ENCODE measurements at regions not wholly inside any gene's neighbourhood (a gene's known extent, or its start where the extent isn't known, plus 50 kb on each side); places are given as distances from the start of the nearest gene placed in this dataset.

- FAIRE-seq (no peak), DNase-seq (ENCODE audit: low read depth in 1 of 2, low spot score in 1 of 2) (no peak), ATAC-seq (no peak)
- H3K4me2 ChIP-seq, result 0 out of 3 replicates have a peak overlapping the region, but pooled peaks have one; percentile 20
- CTCF ChIA-PET, result no interaction called here
- H3K27ac ChIP-seq, result no peak overlapping the region
- POLR2A ChIA-PET, result no interaction called here
- H3K4me1 ChIP-seq, result peaks cover 16% of the 10 kb centered on the region; the same call in 1 of the 3 replicates
- 62% methylated on average over 1 of the region's 1 CpG for WGBS (ENCODE audit: missing lambda C conversion rate)
- H3K4me3 ChIP-seq, result no peak overlapping the region
- H3K9me3 ChIP-seq, result no peaks in the 10 kb centered on the region
- TF ChIP-seq HES2 (IDR thresholded peaks at IDR 0.05), result no peak
- TF ChIP-seq POLR2AphosphoS2 (conservative IDR thresholded peaks at IDR 0.05; ENCODE audit: low read length), result no peak
- TF ChIP-seq ATOH8 (CRISPR knock-in tag; IDR thresholded peaks at IDR 0.05; ENCODE audit: low read depth), result no peak
- TF ChIP-seq ZC3H11A (IDR thresholded peaks at IDR 0.05), result no peak
- no peak for TF ChIP-seq HDAC2 (IDR thresholded peaks at IDR 0.05)
- TF ChIP-seq CBX2 (IDR thresholded peaks at IDR 0.05; ENCODE audit: borderline replicate concordance, low read depth), result no peak
- TF ChIP-seq ZNF302 (CRISPR knock-in tag; IDR thresholded peaks at IDR 0.05), result no peak
- no peak for TF ChIP-seq REST (IDR thresholded peaks at IDR 0.05)
These were observed 101.3 kb upstream of the BANK1 start for GRCh38 chr4:101689220-101689619.

- POLR2A ChIA-PET, result no interaction called here
- no peak for DNase-seq (ENCODE audit: low read depth in 1 of 2, low spot score in 1 of 2)
- 92% methylated on average over 1 of the region's 1 CpG for WGBS (ENCODE audit: missing lambda C conversion rate)
- Histone ChIP-seq H3K9me3 (no peaks in the 10 kb centered on the region), H3K27ac (no peak overlapping the region), H3K4me2 (no peak overlapping the region), H3K4me1 (peaks cover 8% of the 10 kb centered on the region; the same call in 1 of the 3 replicates), H3K4me3 (no peak overlapping the region)
- no peak for TF ChIP-seq RARB (CRISPR knock-in tag; IDR thresholded peaks at IDR 0.05)
- no peak for TF ChIP-seq JUNB (IDR thresholded peaks at IDR 0.05)
- TF ChIP-seq HDAC2 (IDR thresholded peaks at IDR 0.05), result no peak
- no peak for TF ChIP-seq EP300 (IDR thresholded peaks at IDR 0.05)
- no peak for TF ChIP-seq HOXB13 (CRISPR knock-in tag; IDR thresholded peaks at IDR 0.05; ENCODE audit: low read depth)
- no peak for TF ChIP-seq FOXS1 (CRISPR knock-in tag; IDR thresholded peaks at IDR 0.05)
- TF ChIP-seq RCOR1 (IDR thresholded peaks at IDR 0.05; ENCODE audit: low read depth, low read length), result no peak
- TF ChIP-seq USF2 (IDR thresholded peaks at IDR 0.05), result no peak
- no peak for TF ChIP-seq POLR2A (IDR thresholded peaks at IDR 0.05; ENCODE audit: low read length)
- TF ChIP-seq CBX8 (IDR thresholded peaks at IDR 0.05), result no peak
- no peak for TF ChIP-seq HOXB5 (CRISPR knock-in tag; IDR thresholded peaks at IDR 0.05)
- no peak for TF ChIP-seq SREBF2 (IDR thresholded peaks at IDR 0.05)
- no peak for TF ChIP-seq TFCP2L1 (CRISPR knock-in tag; IDR thresholded peaks at IDR 0.05)
- no peak for TF ChIP-seq EHF (CRISPR knock-in tag; IDR thresholded peaks at IDR 0.05)
- no peak for TF ChIP-seq EHMT2 (IDR thresholded peaks at IDR 0.05; ENCODE audit: low read depth)
- CTCF ChIA-PET, result no interaction called here
- no peak for ATAC-seq
- FAIRE-seq, result no peak
These were observed 105.4 kb upstream of the BANK1 start for GRCh38 chr4:101685126-101685525.

GRCh38 chr4:101682946-101683345, 107.6 kb upstream of the BANK1 start:
- no peaks in the 10 kb centered on the region for H3K9me3 ChIP-seq
- ATAC-seq, result no peak
- H3K4me3 ChIP-seq, result no peak overlapping the region
- H3K4me2 ChIP-seq, result no peak overlapping the region
- ChIA-PET POLR2A (no interaction called here), CTCF (no interaction called here)
- no peaks in the 10 kb centered on the region for H3K4me1 ChIP-seq
- FAIRE-seq, result no peak
- 66% methylated on average over 3 of the region's 3 CpGs for WGBS (ENCODE audit: missing lambda C conversion rate)
- no peak overlapping the region for H3K27ac ChIP-seq
- DNase-seq (ENCODE audit: low read depth in 1 of 2, low spot score in 1 of 2), result no peak
- TF ChIP-seq NPAS2 (CRISPR knock-in tag; IDR thresholded peaks at IDR 0.05; ENCODE audit: borderline replicate concordance), result no peak
- TF ChIP-seq CEBPB (IDR thresholded peaks at IDR 0.05), result no peak
- no peak for TF ChIP-seq MAZ (IDR thresholded peaks at IDR 0.05; ENCODE audit: borderline replicate concordance, low read depth, low read length)
- no peak for TF ChIP-seq POLR2A (IDR thresholded peaks at IDR 0.05; ENCODE audit: low read length)
- TF ChIP-seq BHLHE40 (IDR thresholded peaks at IDR 0.05; ENCODE audit: low read depth, low read length), result no peak
- no peak for TF ChIP-seq RARB (CRISPR knock-in tag; IDR thresholded peaks at IDR 0.05)
- no peak for TF ChIP-seq HOXA7 (CRISPR knock-in tag; IDR thresholded peaks at IDR 0.05)
- TF ChIP-seq EP300 (IDR thresholded peaks at IDR 0.05), result no peak
- no peak for TF ChIP-seq HES2 (IDR thresholded peaks at IDR 0.05)
- no peak for TF ChIP-seq BCL3 (IDR thresholded peaks at IDR 0.05)
- TF ChIP-seq MAX (IDR thresholded peaks at IDR 0.05), result no peak
